HCT116 (cell line): ENCODE measurements at regions not wholly inside any gene's neighbourhood (a gene's known extent, or its start where the extent isn't known, plus 50 kb on each side); places are given as distances from the start of the nearest gene placed in this dataset.

Experiments used
- ATAC-seq: fragments of 200-7000 bp; cut with Tn5 transposase; 2 replicates; pipeline ENCODE4 v1.9.1; 2020; ENCODE audit warnings: mild to moderate bottlenecking, moderate library complexity
- BruUV-seq: library from RNA; stranded (reverse); fragments of 400-500 nt; replicated peaks from 2 replicates; lab custom pipeline; 2021; lab: Mats Ljungman, UMichigan
- CTCF ChIA-PET: fragments of 300-600 bp; sonication (Branson Sonifier 250); formaldehyde crosslinking; loops from one replicate; lab custom pipeline; 2021; ENCODE audit warnings: antibody characterized with exemption; lab: Charles Lee
- POLR2A ChIA-PET: fragments of 300-600, 350-600 bp; sonication (Branson Sonifier 250); formaldehyde crosslinking; loops from one replicate; lab custom pipeline; 2021; ENCODE audit warnings: antibody characterized with exemption; lab: Charles Lee
- RAD21 ChIA-PET, 2 experiments: fragments of 300-600 bp; sonication (Branson Sonifier 250); formaldehyde crosslinking; loops; one replicate each; lab custom pipeline; 2023; ENCODE audit warnings: low total read pairs in 2 of 2; ENCODE audit not compliant: uncharacterized antibody in 2 of 2, unreplicated experiment in 2 of 2, low non-redundant PET in 1 of 2; lab: Charles Lee
- DNase-seq: peaks from one replicate; pipeline ENCODE4 v3.0.0-alpha.2; 2010; ENCODE audit warnings: low read depth, low spot score
- H2AFZ ChIP-seq: fragments of 200-600 bp; shearing (Covaris generic), sonication (generic); 2 replicates; pipeline ENCODE4 v1.6.1; 2017; ENCODE audit warnings: low read depth, mixed run types, mixed read lengths, antibody characterized with exemption, low read length; ENCODE audit not compliant: poor library complexity, severe bottlenecking
- H3K27ac ChIP-seq: 2 replicates; pipeline ENCODE4 v1.5.1; 2012; ENCODE audit warnings: low read depth, low read length
- H3K27me3 ChIP-seq: fragments of 200-600 bp; sonication (generic); 2 replicates; pipeline ENCODE4 v1.6.1; 2016; ENCODE audit warnings: mixed run types, low read length, mixed read lengths; ENCODE audit not compliant: insufficient read depth
- H3K36me3 ChIP-seq, 2 experiments: fragments of 200-500 bp in 1 of 2; fragments of 200-600 bp in 1 of 2; sonication (Bioruptor generic) in 1 of 2; sonication (generic) in 1 of 2; 2 replicates each; pipeline versions ENCODE4 v1.5.1 to v1.6.1; 2014 to 2016; ENCODE audit warnings: low read length in 2 of 2, inconsistent platforms in 1 of 2, mixed read lengths in 1 of 2, mixed run types in 1 of 2; ENCODE audit not compliant: insufficient read depth in 2 of 2, control insufficient read depth in 1 of 2
- H3K4me1 ChIP-seq, 2 experiments: fragments of 200-600 bp in 1 of 2; sonication (generic) in 1 of 2; 2 replicates each; pipeline versions ENCODE4 v1.5.1 to v1.6.1; 2012 to 2017; ENCODE audit warnings: low read length in 2 of 2, inconsistent platforms in 1 of 2, mild to moderate bottlenecking in 1 of 2, mixed read lengths in 1 of 2, mixed run types in 1 of 2, moderate library complexity in 1 of 2; ENCODE audit not compliant: insufficient read depth in 2 of 2, control insufficient read depth in 1 of 2
- H3K4me2 ChIP-seq: fragments of 200-600 bp; sonication (generic); 2 replicates; pipeline ENCODE4 v1.6.1; 2017; ENCODE audit warnings: mixed run types, low read length, mixed read lengths
- H3K4me3 ChIP-seq, 2 experiments: fragments of 200-600 bp in 1 of 2; sonication (generic) in 1 of 2; replicated peaks in 1 of 2; 2 replicates each; pipeline ENCODE4 v1.5.1; 2011 to 2016; ENCODE audit warnings: low read length in 2 of 2, control low read depth in 1 of 2, low read depth in 1 of 2, mild to moderate bottlenecking in 1 of 2, mixed read lengths in 1 of 2, mixed run types in 1 of 2
- H3K79me2 ChIP-seq: fragments of 200-600 bp; sonication (generic); 2 replicates; pipeline ENCODE4 v1.6.1; 2017; ENCODE audit warnings: mild to moderate bottlenecking, mixed run types, low read length, moderate library complexity, mixed read lengths; ENCODE audit not compliant: insufficient read depth
- H3K9ac ChIP-seq: fragments of 200-600 bp; sonication (generic); 2 replicates; pipeline ENCODE4 v1.6.1; 2016; ENCODE audit warnings: low read length, mixed read lengths
- H3K9me2 ChIP-seq: fragments of 200-600 bp; sonication (generic), shearing (Covaris generic); 2 replicates; pipeline ENCODE4 v1.6.1; 2017; ENCODE audit warnings: mixed run types, mild to moderate bottlenecking, moderate library complexity; ENCODE audit not compliant: insufficient read depth
- H3K9me3 ChIP-seq, 2 experiments: fragments of 200-500 bp in 1 of 2; fragments of 200-600 bp in 1 of 2; sonication (Bioruptor generic) in 1 of 2; sonication (generic) in 1 of 2; 2 replicates each; pipeline ENCODE4 v1.6.1; 2014 to 2017; ENCODE audit warnings: low read length in 2 of 2, mixed read lengths in 2 of 2, inconsistent platforms in 1 of 2, low read depth in 1 of 2, mild to moderate bottlenecking in 1 of 2, mixed run types in 1 of 2, moderate library complexity in 1 of 2; ENCODE audit not compliant: control insufficient read depth in 1 of 2, insufficient read depth in 1 of 2
- H4K20me1 ChIP-seq: fragments of 200-600 bp; sonication (generic), shearing (Covaris generic); 2 replicates; pipeline ENCODE4 v1.6.1; 2017; ENCODE audit warnings: mixed run types, mild to moderate bottlenecking, moderate library complexity; ENCODE audit not compliant: insufficient read depth
- CBX3 ChIP-seq: IDR thresholded peaks from 2 replicates; pipeline ENCODE4 v1.6.1; 2012; ENCODE audit warnings: low read depth
- CEBPB ChIP-seq: IDR thresholded peaks from 2 replicates; pipeline ENCODE4 v1.6.1; 2012; ENCODE audit warnings: low read depth
- ELF1 ChIP-seq: IDR thresholded peaks from 2 replicates; pipeline ENCODE4 v1.6.1; 2012; ENCODE audit warnings: low read depth, borderline replicate concordance
- EZH2 ChIP-seq: fragments of 200-600 bp; sonication (generic); IDR thresholded peaks from 2 replicates; pipeline ENCODE4 v1.6.1; 2017; ENCODE audit warnings: antibody characterized with exemption, mixed run types
- EZH2phosphoT487 ChIP-seq: fragments of 200-600 bp; IDR thresholded peaks from 2 replicates; pipeline ENCODE4 v1.6.1; 2018; ENCODE audit warnings: antibody characterized with exemption, borderline replicate concordance
- FOSL1 ChIP-seq: IDR thresholded peaks from 2 replicates; pipeline ENCODE4 v1.6.1; 2012; ENCODE audit warnings: low read depth
- JUND ChIP-seq: IDR thresholded peaks from 2 replicates; pipeline ENCODE4 v1.6.1; 2012
- POLR2A ChIP-seq: IDR thresholded peaks from 2 replicates; pipeline ENCODE4 v1.7.0; 2011; ENCODE audit warnings: borderline replicate concordance; ENCODE audit not compliant: insufficient read depth, insufficient read length; ENCODE audit errors: extremely low read depth
- POLR2AphosphoS5 ChIP-seq: IDR thresholded peaks from 2 replicates; pipeline ENCODE4 v1.6.1; 2011; ENCODE audit warnings: mild to moderate bottlenecking, low read depth, low read length, moderate library complexity
- RAD21 ChIP-seq: IDR thresholded peaks from 2 replicates; pipeline ENCODE4 v1.6.1; 2012; ENCODE audit warnings: low read depth, mild to moderate bottlenecking
- SIN3A ChIP-seq: IDR thresholded peaks from 2 replicates; pipeline ENCODE4 v1.6.1; 2012; ENCODE audit warnings: low read depth
- SP1 ChIP-seq: IDR thresholded peaks from 2 replicates; pipeline ENCODE4 v1.6.1; 2012; ENCODE audit warnings: low read depth
- TCF7L2 ChIP-seq: IDR thresholded peaks from 2 replicates; pipeline ENCODE4 v1.7.0; 2011; ENCODE audit warnings: borderline replicate concordance, inconsistent platforms; ENCODE audit not compliant: insufficient read depth, insufficient read length; ENCODE audit errors: extremely low read depth
- YY1 ChIP-seq: IDR thresholded peaks from 2 replicates; pipeline ENCODE4 v1.6.1; 2011; ENCODE audit warnings: low read length, low read depth, moderate library complexity, mild to moderate bottlenecking; ENCODE audit not compliant: insufficient replicate concordance; ENCODE audit errors: extremely low read depth
- ZFX ChIP-seq: fragments of 450-650 bp; IDR thresholded peaks from 2 replicates; pipeline ENCODE4 v1.6.1; 2017
- intact Hi-C: fragments of 100-400 bp; cut with micrococcal nuclease; formaldehyde crosslinking; loops from 2 replicates; pipeline ENCODE4 v1.10.0; 2022
- TF ChIP-seq, protein P1 (sequence below): IDR thresholded peaks from 2 replicates; pipeline ENCODE4 v1.6.1; 2011; ENCODE audit warnings: mild to moderate bottlenecking, low read length, moderate library complexity; ENCODE audit not compliant: insufficient replicate concordance; ENCODE audit errors: extremely low read depth
- TF ChIP-seq, protein P2 (sequence below): IDR thresholded peaks from 2 replicates; pipeline ENCODE4 v1.6.1; 2012
- TF ChIP-seq, protein P3 (sequence below), 3 experiments: fragments of 200-600 bp in 1 of 3; sonication (generic) in 1 of 3; IDR thresholded peaks in 2 of 3; conservative IDR thresholded peaks in 1 of 3; 2 replicates each; pipeline ENCODE4 v1.5.1; 2012 to 2017; ENCODE audit warnings: low read depth in 2 of 3, low read length in 2 of 3, antibody characterized with exemption in 1 of 3, borderline replicate concordance in 1 of 3, control low read depth in 1 of 3, mild to moderate bottlenecking in 1 of 3, mixed read lengths in 1 of 3, mixed run types in 1 of 3, moderate library complexity in 1 of 3; ENCODE audit not compliant: insufficient read depth in 1 of 3

DNA sequence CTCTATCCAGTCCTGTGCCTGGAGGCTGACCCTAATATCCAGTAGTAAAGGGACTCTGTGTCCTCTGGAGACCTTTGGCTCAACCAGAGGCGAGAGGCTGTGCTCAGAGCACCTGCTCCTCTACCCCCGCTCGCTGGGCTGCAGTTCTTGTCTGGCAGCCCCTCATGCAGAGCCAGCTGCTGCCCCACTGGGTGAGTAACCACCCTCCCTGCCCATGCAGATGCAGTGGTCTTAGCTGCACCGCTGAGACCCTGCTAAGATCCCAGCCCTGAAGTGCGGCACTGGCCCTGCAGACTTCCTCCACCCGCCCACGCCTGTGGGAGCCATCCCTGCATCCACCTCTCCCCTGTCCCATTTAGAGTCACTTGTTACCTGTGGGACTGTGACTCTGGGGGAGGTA, 347.5 kb upstream of the SFSWAP start (continued):
- TF ChIP-seq, protein P1, sequence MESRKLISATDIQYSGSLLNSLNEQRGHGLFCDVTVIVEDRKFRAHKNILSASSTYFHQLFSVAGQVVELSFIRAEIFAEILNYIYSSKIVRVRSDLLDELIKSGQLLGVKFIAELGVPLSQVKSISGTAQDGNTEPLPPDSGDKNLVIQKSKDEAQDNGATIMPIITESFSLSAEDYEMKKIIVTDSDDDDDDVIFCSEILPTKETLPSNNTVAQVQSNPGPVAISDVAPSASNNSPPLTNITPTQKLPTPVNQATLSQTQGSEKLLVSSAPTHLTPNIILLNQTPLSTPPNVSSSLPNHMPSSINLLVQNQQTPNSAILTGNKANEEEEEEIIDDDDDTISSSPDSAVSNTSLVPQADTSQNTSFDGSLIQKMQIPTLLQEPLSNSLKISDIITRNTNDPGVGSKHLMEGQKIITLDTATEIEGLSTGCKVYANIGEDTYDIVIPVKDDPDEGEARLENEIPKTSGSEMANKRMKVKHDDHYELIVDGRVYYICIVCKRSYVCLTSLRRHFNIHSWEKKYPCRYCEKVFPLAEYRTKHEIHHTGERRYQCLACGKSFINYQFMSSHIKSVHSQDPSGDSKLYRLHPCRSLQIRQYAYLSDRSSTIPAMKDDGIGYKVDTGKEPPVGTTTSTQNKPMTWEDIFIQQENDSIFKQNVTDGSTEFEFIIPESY = no peak
- TF ChIP-seq CEBPB = no peak
- no peak for TF ChIP-seq POLR2A
- TF ChIP-seq EZH2phosphoT487 = no peak
- TF ChIP-seq, protein P2, sequence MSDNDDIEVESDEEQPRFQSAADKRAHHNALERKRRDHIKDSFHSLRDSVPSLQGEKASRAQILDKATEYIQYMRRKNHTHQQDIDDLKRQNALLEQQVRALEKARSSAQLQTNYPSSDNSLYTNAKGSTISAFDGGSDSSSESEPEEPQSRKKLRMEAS = no peak
- no peak for TF ChIP-seq EZH2
- no peak for TF ChIP-seq SIN3A
- TF ChIP-seq FOSL1 = no peak

DNA sequence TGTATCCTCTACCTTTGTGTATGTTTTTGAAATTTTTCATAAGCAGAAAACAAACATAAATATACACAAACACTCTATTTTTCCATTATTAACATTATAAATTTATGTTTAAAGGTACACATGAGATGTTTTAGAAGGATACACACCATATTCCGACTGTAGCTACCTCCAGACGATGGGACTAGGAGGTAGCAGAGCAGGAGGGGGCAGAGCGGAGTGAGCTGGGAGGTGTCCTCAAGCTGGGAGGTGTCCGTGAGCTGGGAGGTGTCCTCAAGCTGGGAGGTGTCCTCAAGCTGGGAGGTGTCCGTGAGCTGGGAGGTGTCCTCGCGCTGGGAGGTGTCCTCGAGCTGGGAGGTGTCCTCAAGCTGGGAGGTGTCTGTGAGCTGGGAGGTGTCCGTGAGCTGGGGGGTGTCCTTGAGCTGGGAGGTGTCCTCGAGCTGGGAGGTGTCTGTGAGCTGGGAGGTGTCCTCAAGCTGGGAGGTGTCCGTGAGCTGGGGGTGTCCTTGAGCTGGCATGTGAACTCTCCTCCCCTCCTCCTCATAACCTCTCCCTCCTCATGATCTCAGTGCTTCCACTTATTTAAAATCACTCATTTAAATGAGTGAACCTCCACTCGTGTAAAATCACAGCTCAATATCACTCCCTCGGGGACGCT, 346.9 kb upstream of the SFSWAP start:
- RAD21 ChIA-PET = no interaction called here
- no TSS peak for BruUV-seq
- no peak for TF ChIP-seq EZH2phosphoT487
- TF ChIP-seq SP1 = no peak
- no peak for TF ChIP-seq ZFX
- TF ChIP-seq CBX3 = no peak
- TF ChIP-seq RAD21 = no peak
- TF ChIP-seq, protein P3, sequence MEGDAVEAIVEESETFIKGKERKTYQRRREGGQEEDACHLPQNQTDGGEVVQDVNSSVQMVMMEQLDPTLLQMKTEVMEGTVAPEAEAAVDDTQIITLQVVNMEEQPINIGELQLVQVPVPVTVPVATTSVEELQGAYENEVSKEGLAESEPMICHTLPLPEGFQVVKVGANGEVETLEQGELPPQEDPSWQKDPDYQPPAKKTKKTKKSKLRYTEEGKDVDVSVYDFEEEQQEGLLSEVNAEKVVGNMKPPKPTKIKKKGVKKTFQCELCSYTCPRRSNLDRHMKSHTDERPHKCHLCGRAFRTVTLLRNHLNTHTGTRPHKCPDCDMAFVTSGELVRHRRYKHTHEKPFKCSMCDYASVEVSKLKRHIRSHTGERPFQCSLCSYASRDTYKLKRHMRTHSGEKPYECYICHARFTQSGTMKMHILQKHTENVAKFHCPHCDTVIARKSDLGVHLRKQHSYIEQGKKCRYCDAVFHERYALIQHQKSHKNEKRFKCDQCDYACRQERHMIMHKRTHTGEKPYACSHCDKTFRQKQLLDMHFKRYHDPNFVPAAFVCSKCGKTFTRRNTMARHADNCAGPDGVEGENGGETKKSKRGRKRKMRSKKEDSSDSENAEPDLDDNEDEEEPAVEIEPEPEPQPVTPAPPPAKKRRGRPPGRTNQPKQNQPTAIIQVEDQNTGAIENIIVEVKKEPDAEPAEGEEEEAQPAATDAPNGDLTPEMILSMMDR (IDR thresholded peaks at IDR 0.05 in 2 of 3, conservative IDR thresholded peaks at IDR 0.05 in 1 of 3; ENCODE audit: borderline replicate concordance in 1 of 3, insufficient read depth in 1 of 3, low read depth in 2 of 3, low read length in 2 of 3) = no peak
- TF ChIP-seq ELF1 = no peak
- no peak for TF ChIP-seq POLR2AphosphoS5
- TF ChIP-seq JUND = no peak
- no peak for TF ChIP-seq TCF7L2
- no peak for TF ChIP-seq YY1
- TF ChIP-seq, protein P2 = no peak
- TF ChIP-seq, protein P1 = no peak

More for the DNA sequence above, 346.9 kb upstream of the SFSWAP start:
- Histone ChIP-seq H3K9me3 (0 out of 4 replicates have a peak, but pooled peaks cover 0 to 3% of the 10 kb centered on the region in 2 experiments), H3K4me2 (no peak overlapping the region), H4K20me1 (no peaks in the 10 kb centered on the region), H3K4me3 (no peak overlapping the region), H3K27ac (no peak overlapping the region), H2AFZ (no peak overlapping the region), H3K27me3 (peaks cover 38% of the 10 kb centered on the region), H3K4me1 (no peaks in the 10 kb centered on the region), H3K9ac (no peak overlapping the region), H3K79me2 (no peaks in the 10 kb centered on the region), H3K36me3 (no peaks in the 10 kb centered on the region), H3K9me2 (no peaks in the 10 kb centered on the region)
- ATAC-seq = no peak
- intact Hi-C loops = no loop called here
- ChIA-PET POLR2A (no interaction called here), CTCF (no interaction called here)
- DNase-seq = no peak
